ENCODE measurements at regions not wholly inside any gene's neighbourhood (a gene's known extent, or its start where the extent isn't known, plus 50 kb on each side); places are given as distances from the start of the nearest gene placed in this dataset.
"Not testable (repeated sequence)": the region's sequence is repeated elsewhere in the genome, so short reads cannot be mapped to it uniquely, and the experiment has no call there.

- Histone ChIP-seq H3K27me3 (ENCODE audit: control insufficient read depth, insufficient read depth, low read length) (no peaks in the 10 kb centered on the region), H3K27ac (ENCODE audit: low read depth, low read length) (no peak overlapping the region), H3K4me3 (ENCODE audit: low read length) (no peak overlapping the region), H3K9ac (ENCODE audit: low read length) (no peak overlapping the region), H3K36me3 (ENCODE audit: control insufficient read depth, insufficient read depth, low read length) (no peaks in the 10 kb centered on the region), H3K4me1 (ENCODE audit: control insufficient read depth, insufficient read depth, low read length) (no peaks in the 10 kb centered on the region)
Observed at GRCh38 chr4:114034189-114034588, 54.7 kb upstream of the ARSJ start.

DNA sequence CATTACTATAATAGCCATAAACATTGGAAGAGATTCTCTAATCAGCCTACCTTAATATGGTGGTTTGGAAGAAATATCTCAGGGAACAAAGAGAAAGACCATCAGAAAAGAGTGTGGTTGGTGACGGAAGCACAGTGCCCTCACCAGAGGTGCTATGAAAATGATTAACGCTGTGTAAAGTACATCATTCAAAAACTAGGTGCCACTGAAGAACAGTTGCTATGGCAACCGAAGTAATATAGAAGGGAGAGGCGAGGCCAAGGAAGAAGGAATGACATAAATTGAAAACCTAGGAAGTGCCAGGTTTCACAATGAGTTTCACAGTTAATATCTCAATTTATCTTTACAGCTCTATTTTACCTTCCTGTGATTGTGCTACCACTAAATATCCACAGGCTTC lies 57.0 kb upstream of the ARSJ start:
- no peak overlapping the region for H3K27ac ChIP-seq (ENCODE audit: low read depth, low read length)
- H3K4me1 ChIP-seq (ENCODE audit: control insufficient read depth, insufficient read depth, low read length): no peaks in the 10 kb centered on the region
- no peak overlapping the region for H3K4me3 ChIP-seq (ENCODE audit: low read length)
- no peak overlapping the region for H3K9ac ChIP-seq (ENCODE audit: low read length)
- no peaks in the 10 kb centered on the region for H3K27me3 ChIP-seq (ENCODE audit: control insufficient read depth, insufficient read depth, low read length)
- H3K36me3 ChIP-seq (ENCODE audit: control insufficient read depth, insufficient read depth, low read length): no peaks in the 10 kb centered on the region

GRCh38 chr4:114036864-114037263 lies 57.4 kb upstream of the ARSJ start:
- Histone ChIP-seq H3K9ac (ENCODE audit: low read length) (no peak overlapping the region), H3K27ac (ENCODE audit: low read depth, low read length) (no peak overlapping the region), H3K27me3 (ENCODE audit: control insufficient read depth, insufficient read depth, low read length) (no peaks in the 10 kb centered on the region)

DNA sequence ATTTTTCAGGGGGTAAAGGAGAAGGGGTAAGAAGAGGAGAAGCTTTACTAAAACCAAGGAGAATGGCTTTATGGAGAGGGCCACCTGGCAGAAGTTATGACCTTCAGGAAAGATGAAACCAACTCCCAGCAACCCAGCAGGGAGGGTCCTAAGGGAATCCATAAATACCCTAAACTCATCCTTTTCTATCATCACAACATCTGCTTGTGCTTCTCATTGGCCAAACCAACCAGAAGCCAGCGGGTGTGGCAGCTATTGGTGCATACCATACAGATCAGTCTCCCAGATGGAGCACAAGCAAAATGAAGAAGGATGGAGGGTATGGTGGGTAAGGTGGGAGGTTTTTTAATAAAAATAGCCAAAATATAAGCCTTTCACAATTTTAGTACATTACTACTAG lies 58.5 kb upstream of the ARSJ start:
- Histone ChIP-seq H3K9ac (ENCODE audit: low read length) (no peak overlapping the region), H3K36me3 (ENCODE audit: control insufficient read depth, insufficient read depth, low read length) (no peaks in the 10 kb centered on the region)

More at GRCh38 chr4:114036864-114037263, 57.4 kb upstream of the ARSJ start:
- no peak overlapping the region for H3K4me3 ChIP-seq (ENCODE audit: low read length)
- H3K36me3 ChIP-seq (ENCODE audit: control insufficient read depth, insufficient read depth, low read length): no peaks in the 10 kb centered on the region
- H3K4me1 ChIP-seq (ENCODE audit: control insufficient read depth, insufficient read depth, low read length): no peaks in the 10 kb centered on the region

GRCh38 chr4:114038762-114039387 lies 59.4 kb upstream of the ARSJ start:
- Histone ChIP-seq H3K27me3 (ENCODE audit: control insufficient read depth, insufficient read depth, low read length) (no peaks in the 10 kb centered on the region), H3K36me3 (ENCODE audit: control insufficient read depth, insufficient read depth, low read length) (no peaks in the 10 kb centered on the region), H3K27ac (ENCODE audit: low read depth, low read length) (no peak overlapping the region), H3K9ac (ENCODE audit: low read length) (no peak overlapping the region), H3K4me3 (ENCODE audit: low read length) (no peak overlapping the region), H3K4me1 (ENCODE audit: control insufficient read depth, insufficient read depth, low read length) (no peaks in the 10 kb centered on the region)

More for the DNA sequence above, 58.5 kb upstream of the ARSJ start:
- no peak overlapping the region for H3K27ac ChIP-seq (ENCODE audit: low read depth, low read length)
- no peaks in the 10 kb centered on the region for H3K4me1 ChIP-seq (ENCODE audit: control insufficient read depth, insufficient read depth, low read length)
- no peaks in the 10 kb centered on the region for H3K27me3 ChIP-seq (ENCODE audit: control insufficient read depth, insufficient read depth, low read length)
- H3K4me3 ChIP-seq (ENCODE audit: low read length): no peak overlapping the region

- no peak overlapping the region for H3K27ac ChIP-seq (ENCODE audit: low read depth, low read length)
- H3K36me3 ChIP-seq (ENCODE audit: control insufficient read depth, insufficient read depth, low read length): no peaks in the 10 kb centered on the region
- H3K9ac ChIP-seq (ENCODE audit: low read length): no peak overlapping the region
- no peak overlapping the region for H3K4me3 ChIP-seq (ENCODE audit: low read length)
- no peaks in the 10 kb centered on the region for H3K27me3 ChIP-seq (ENCODE audit: control insufficient read depth, insufficient read depth, low read length)
- H3K4me1 ChIP-seq (ENCODE audit: control insufficient read depth, insufficient read depth, low read length): no peaks in the 10 kb centered on the region
Observed at GRCh38 chr4:114040319-114041116, 61.1 kb upstream of the ARSJ start.

- Histone ChIP-seq H3K9ac (ENCODE audit: low read length) (no peak overlapping the region), H3K36me3 (ENCODE audit: control insufficient read depth, insufficient read depth, low read length) (no peaks in the 10 kb centered on the region), H3K27ac (ENCODE audit: low read depth, low read length) (no peak overlapping the region), H3K27me3 (ENCODE audit: control insufficient read depth, insufficient read depth, low read length) (no peaks in the 10 kb centered on the region), H3K4me1 (ENCODE audit: control insufficient read depth, insufficient read depth, low read length) (no peaks in the 10 kb centered on the region), H3K4me3 (ENCODE audit: low read length) (no peak overlapping the region)
Observed at GRCh38 chr4:114041117-114041475, 61.6 kb upstream of the ARSJ start.

DNA sequence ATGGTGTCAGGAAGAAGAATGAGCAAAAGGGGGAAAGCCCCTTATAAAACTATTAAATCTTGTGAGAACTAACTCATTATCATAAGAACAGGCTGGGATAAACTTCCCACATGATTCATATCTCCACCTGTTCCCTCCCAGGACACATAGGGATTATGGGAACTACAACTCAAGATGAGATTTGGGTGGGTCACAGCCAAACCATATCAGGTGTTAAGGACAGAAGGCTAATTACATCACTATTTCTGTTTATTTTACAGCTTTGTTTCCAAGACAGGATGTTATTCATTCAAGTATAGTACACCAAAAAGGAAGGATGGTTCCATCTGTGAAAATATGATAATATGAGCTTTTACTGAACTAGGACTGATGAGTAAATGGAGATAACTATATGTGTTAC lies 63.7 kb upstream of the ARSJ start:
- Histone ChIP-seq H3K4me3 (ENCODE audit: low read length) (no peak overlapping the region), H3K9ac (ENCODE audit: low read length) (no peak overlapping the region), H3K27me3 (ENCODE audit: control insufficient read depth, insufficient read depth, low read length) (no peaks in the 10 kb centered on the region), H3K36me3 (ENCODE audit: control insufficient read depth, insufficient read depth, low read length) (no peaks in the 10 kb centered on the region), H3K4me1 (ENCODE audit: control insufficient read depth, insufficient read depth, low read length) (no peaks in the 10 kb centered on the region), H3K27ac (ENCODE audit: low read depth, low read length) (no peak overlapping the region)

GRCh38 chr4:114044351-114044750 lies 64.9 kb upstream of the ARSJ start:
- H3K4me3 ChIP-seq (ENCODE audit: low read length); H3K27ac ChIP-seq (ENCODE audit: low read depth, low read length); H3K27me3 ChIP-seq (ENCODE audit: control insufficient read depth, insufficient read depth, low read length); H3K9ac ChIP-seq (ENCODE audit: low read length); H3K4me1 ChIP-seq (ENCODE audit: control insufficient read depth, insufficient read depth, low read length); H3K36me3 ChIP-seq (ENCODE audit: control insufficient read depth, insufficient read depth, low read length): not testable (repeated sequence)

DNA sequence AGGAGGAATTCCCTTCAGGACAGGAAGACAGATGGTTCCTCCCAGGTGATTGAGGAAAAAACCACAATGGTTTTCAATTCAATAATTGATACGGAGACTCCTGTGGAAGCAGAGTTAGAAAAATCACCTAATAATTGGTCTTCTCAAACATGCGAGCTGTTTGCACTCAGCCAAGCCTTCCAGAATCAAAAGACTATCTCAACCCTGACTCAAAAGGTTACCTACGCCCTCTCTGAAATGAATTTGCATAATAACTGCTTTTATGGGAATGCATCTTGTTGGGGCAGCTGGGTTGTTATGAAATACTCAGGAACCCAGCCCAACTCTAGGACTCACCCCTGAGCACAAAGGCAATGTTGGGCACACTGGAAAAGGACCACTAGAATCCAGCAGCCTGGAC lies 66.9 kb upstream of the ARSJ start:
- H3K4me1 ChIP-seq (ENCODE audit: control insufficient read depth, insufficient read depth, low read length): no peaks in the 10 kb centered on the region
- no peak overlapping the region for H3K4me3 ChIP-seq (ENCODE audit: low read length)
- no peaks in the 10 kb centered on the region for H3K27me3 ChIP-seq (ENCODE audit: control insufficient read depth, insufficient read depth, low read length)

GRCh38 chr4:114048154-114048553 lies 68.7 kb upstream of the ARSJ start:
- H3K27me3 ChIP-seq (ENCODE audit: control insufficient read depth, insufficient read depth, low read length); H3K4me3 ChIP-seq (ENCODE audit: low read length); H3K4me1 ChIP-seq (ENCODE audit: control insufficient read depth, insufficient read depth, low read length); H3K27ac ChIP-seq (ENCODE audit: low read depth, low read length); H3K36me3 ChIP-seq (ENCODE audit: control insufficient read depth, insufficient read depth, low read length); H3K9ac ChIP-seq (ENCODE audit: low read length): not testable (repeated sequence)

More for the DNA sequence above, 66.9 kb upstream of the ARSJ start:
- H3K36me3 ChIP-seq (ENCODE audit: control insufficient read depth, insufficient read depth, low read length): no peaks in the 10 kb centered on the region
- H3K9ac ChIP-seq (ENCODE audit: low read length): no peak overlapping the region
- H3K27ac ChIP-seq (ENCODE audit: low read depth, low read length): no peak overlapping the region

DNA sequence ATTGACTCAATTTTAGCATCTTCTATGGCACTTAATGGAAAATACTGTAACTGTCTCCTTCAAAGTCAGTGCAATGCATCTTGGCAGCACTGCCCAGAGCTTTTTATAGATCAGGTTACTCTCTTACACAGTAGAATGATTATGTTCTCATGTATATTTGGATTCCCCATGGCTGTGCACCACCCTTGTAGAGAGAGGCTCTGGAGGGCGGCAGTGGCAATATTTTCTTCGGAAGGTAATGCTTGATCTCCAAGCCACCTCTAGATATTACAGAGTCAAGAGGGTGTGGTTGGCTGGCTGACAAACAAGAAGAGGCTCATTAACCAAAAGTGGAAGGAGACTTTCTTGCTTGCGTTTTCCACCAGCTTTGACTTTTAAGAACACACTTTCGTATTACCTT lies 72.8 kb upstream of the ARSJ start:
- Histone ChIP-seq H3K9ac (ENCODE audit: low read length) (no peak overlapping the region), H3K27ac (ENCODE audit: low read depth, low read length) (no peak overlapping the region), H3K27me3 (ENCODE audit: control insufficient read depth, insufficient read depth, low read length) (no peaks in the 10 kb centered on the region), H3K4me1 (ENCODE audit: control insufficient read depth, insufficient read depth, low read length) (no peaks in the 10 kb centered on the region), H3K36me3 (ENCODE audit: control insufficient read depth, insufficient read depth, low read length) (no peaks in the 10 kb centered on the region), H3K4me3 (ENCODE audit: low read length) (no peak overlapping the region)

GRCh38 chr4:114056599-114056998 lies 77.2 kb upstream of the ARSJ start:
- no peaks in the 10 kb centered on the region for H3K36me3 ChIP-seq (ENCODE audit: control insufficient read depth, insufficient read depth, low read length)
- H3K4me3 ChIP-seq (ENCODE audit: low read length): no peak overlapping the region
- no peak overlapping the region for H3K27ac ChIP-seq (ENCODE audit: low read depth, low read length)
- H3K9ac ChIP-seq (ENCODE audit: low read length): no peak overlapping the region
- H3K27me3 ChIP-seq (ENCODE audit: control insufficient read depth, insufficient read depth, low read length): no peaks in the 10 kb centered on the region
- no peaks in the 10 kb centered on the region for H3K4me1 ChIP-seq (ENCODE audit: control insufficient read depth, insufficient read depth, low read length)
